ENCODE measurements at regions not wholly inside any gene's neighbourhood (a gene's known extent, or its start where the extent isn't known, plus 50 kb on each side); places are given as distances from the start of the nearest gene placed in this dataset.

GRCh38 chr3:34363881-34364280 is 565.5 kb downstream of the PDCD6IP start:
- Mint-ChIP-seq H3K27ac (no peak overlapping the region), H3K36me3 (ENCODE audit: insufficient read depth) (no peaks in the 10 kb centered on the region), H3K27me3 (peaks cover 27% of the 10 kb centered on the region), H3K4me3 (ENCODE audit: low read depth) (no peak overlapping the region), H3K4me1 (ENCODE audit: low read depth) (no peaks in the 10 kb centered on the region), H3K9me3 (ENCODE audit: low read depth) (peaks cover 3% of the 10 kb centered on the region)
- TF ChIP-seq CTCF (IDR thresholded peaks at IDR 0.05; ENCODE audit: unreplicated experiment), result no peak
- no peak for DNase-seq (ENCODE audit: low spot score, unreplicated experiment)

- Mint-ChIP-seq H3K4me3 (ENCODE audit: low read depth) (no peak overlapping the region), H3K9me3 (ENCODE audit: low read depth) (peaks cover 3% of the 10 kb centered on the region), H3K27ac (no peak overlapping the region), H3K36me3 (ENCODE audit: insufficient read depth) (no peaks in the 10 kb centered on the region), H3K4me1 (ENCODE audit: low read depth) (no peaks in the 10 kb centered on the region), H3K27me3 (peaks cover 24% of the 10 kb centered on the region)
- DNase-seq (ENCODE audit: low spot score, unreplicated experiment), result no peak
- no peak for TF ChIP-seq CTCF (IDR thresholded peaks at IDR 0.05; ENCODE audit: unreplicated experiment)
Observed at GRCh38 chr3:34364335-34364734, 565.9 kb downstream of the PDCD6IP start.

- H3K27me3 Mint-ChIP-seq, result peaks cover 18% of the 10 kb centered on the region
- no peak for TF ChIP-seq CTCF (IDR thresholded peaks at IDR 0.05; ENCODE audit: unreplicated experiment)
- DNase-seq (ENCODE audit: low spot score, unreplicated experiment), result no peak
- no peak overlapping the region for H3K27ac Mint-ChIP-seq
- no peak overlapping the region for H3K4me3 Mint-ChIP-seq (ENCODE audit: low read depth)
- no peaks in the 10 kb centered on the region for H3K4me1 Mint-ChIP-seq (ENCODE audit: low read depth)
- peaks cover 3% of the 10 kb centered on the region for H3K9me3 Mint-ChIP-seq (ENCODE audit: low read depth)
- H3K36me3 Mint-ChIP-seq (ENCODE audit: insufficient read depth), result no peaks in the 10 kb centered on the region
Observed at GRCh38 chr3:34365231-34365630, 566.8 kb downstream of the PDCD6IP start.

- Mint-ChIP-seq H3K27ac (no peak overlapping the region), H3K9me3 (ENCODE audit: low read depth) (peaks cover 3% of the 10 kb centered on the region), H3K36me3 (ENCODE audit: insufficient read depth) (no peaks in the 10 kb centered on the region), H3K27me3 (peaks cover 14% of the 10 kb centered on the region), H3K4me3 (ENCODE audit: low read depth) (no peak overlapping the region), H3K4me1 (ENCODE audit: low read depth) (no peaks in the 10 kb centered on the region)
- no peak for TF ChIP-seq CTCF (IDR thresholded peaks at IDR 0.05; ENCODE audit: unreplicated experiment)
- DNase-seq (ENCODE audit: low spot score, unreplicated experiment), result no peak
Observed at GRCh38 chr3:34365771-34366170, 567.3 kb downstream of the PDCD6IP start.

GRCh38 chr3:34367521-34367920 is 569.1 kb downstream of the PDCD6IP start:
- Mint-ChIP-seq H3K4me3 (ENCODE audit: low read depth) (no peak overlapping the region), H3K4me1 (ENCODE audit: low read depth) (no peaks in the 10 kb centered on the region), H3K9me3 (ENCODE audit: low read depth) (peaks cover 3% of the 10 kb centered on the region), H3K27me3 (peaks cover 11% of the 10 kb centered on the region), H3K36me3 (ENCODE audit: insufficient read depth) (no peaks in the 10 kb centered on the region), H3K27ac (no peak overlapping the region)
- DNase-seq (ENCODE audit: low spot score, unreplicated experiment), result no peak
- no peak for TF ChIP-seq CTCF (IDR thresholded peaks at IDR 0.05; ENCODE audit: unreplicated experiment)
